ENCODE measurements at regions not wholly inside any gene's neighbourhood (a gene's known extent, or its start where the extent isn't known, plus 50 kb on each side); places are given as distances from the start of the nearest gene placed in this dataset.

DNA sequence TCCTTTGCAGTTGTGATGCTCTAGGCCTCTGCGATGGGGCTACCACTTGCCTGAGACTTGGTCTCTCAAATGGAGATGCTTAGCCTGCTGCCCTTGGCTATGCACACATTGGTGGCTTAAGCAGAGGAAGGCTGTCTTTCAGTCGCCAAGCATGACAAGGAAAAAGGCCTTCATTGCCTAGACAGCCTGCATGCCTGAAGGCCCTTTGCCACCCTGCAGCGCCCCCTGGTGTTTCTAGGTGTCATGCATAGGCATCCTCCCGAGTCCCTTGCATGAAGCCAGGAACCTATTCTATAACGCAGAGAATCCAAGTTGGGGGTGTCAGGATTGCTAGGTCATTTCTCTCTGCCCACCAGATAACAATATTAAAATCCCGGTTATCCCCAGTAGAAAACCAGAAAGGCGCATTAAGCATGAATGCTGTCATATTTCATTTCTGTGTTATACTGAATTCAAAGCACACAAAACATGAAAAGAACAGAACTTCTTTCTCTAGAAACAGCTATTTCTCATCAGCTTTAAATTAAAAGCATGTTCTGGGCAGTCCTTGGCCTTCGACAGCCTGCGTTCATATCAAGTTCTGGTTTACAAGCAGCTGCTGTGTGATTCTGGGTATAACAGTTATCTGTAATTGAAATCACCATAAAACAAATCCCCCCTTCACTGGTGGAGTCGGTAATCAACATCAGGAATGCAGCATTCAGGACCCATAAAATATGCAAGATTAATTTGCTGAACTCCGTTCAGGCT is 59.7 kb upstream of the TRPC7 start:
- DNase-seq, result peak; percentile 40
- no peak overlapping the region for H2BK15ac ChIP-seq (ENCODE audit: low read depth, poor library complexity, severe bottlenecking)
- no peak overlapping the region for H3K23ac ChIP-seq (ENCODE audit: low read length in 2 of 2)
- no peaks in the 10 kb centered on the region for H3K79me1 ChIP-seq (replicated peaks; ENCODE audit: low read length, poor library complexity, severe bottlenecking)
- no peak overlapping the region for H2AFZ ChIP-seq (ENCODE audit: low read depth, low read length)
- no peak overlapping the region for H3K4me2 ChIP-seq (ENCODE audit: low read length, poor library complexity, severe bottlenecking)
- H3K4me1 ChIP-seq (ENCODE audit: control insufficient read depth, insufficient read depth, low read depth, low read length), result no peaks in the 10 kb centered on the region
- H3K4ac ChIP-seq (ENCODE audit: low read depth in 1 of 2, low read length in 2 of 2), result no peak overlapping the region
- no peak overlapping the region for H3K14ac ChIP-seq (ENCODE audit: low read length in 2 of 2)
- no peak overlapping the region for H2BK120ac ChIP-seq (ENCODE audit: low read depth, low read length)
- H3K36me3 ChIP-seq (ENCODE audit: control insufficient read depth in 1 of 2, insufficient read depth in 2 of 2, low read depth in 1 of 2, low read length in 2 of 2), result no peaks in the 10 kb centered on the region
- no peak overlapping the region for H4K8ac ChIP-seq (ENCODE audit: low read length)
- no peak overlapping the region for H3K4me3 ChIP-seq (ENCODE audit: insufficient read depth in 1 of 2, low read depth in 1 of 2, low read length in 2 of 2)
- peaks cover 0 to 19% of the 10 kb centered on the region in 2 experiments for H3K27me3 ChIP-seq (ENCODE audit: control insufficient read depth in 1 of 2, insufficient read depth in 1 of 2, low read length in 2 of 2)
- 54% methylated on average over 11 of the region's 11 CpGs for WGBS
- no peak overlapping the region for H4K91ac ChIP-seq (ENCODE audit: low read length)
- H3K9ac ChIP-seq (ENCODE audit: low read length), result no peak overlapping the region
- H2AK5ac ChIP-seq (ENCODE audit: low read length, severe bottlenecking), result no peak overlapping the region
- no peak overlapping the region for H3K27ac ChIP-seq (ENCODE audit: low read length, poor library complexity, severe bottlenecking)
- no peak overlapping the region for H2BK12ac ChIP-seq (ENCODE audit: low read length in 2 of 2)
- H3K9me3 ChIP-seq (ENCODE audit: control insufficient read depth, low read length), result no peaks in the 10 kb centered on the region
- H2BK5ac ChIP-seq (ENCODE audit: low read depth, low read length, poor library complexity, severe bottlenecking), result no peak overlapping the region
- no peak overlapping the region for H3K18ac ChIP-seq (ENCODE audit: low read depth in 1 of 2, low read length in 2 of 2)

DNA sequence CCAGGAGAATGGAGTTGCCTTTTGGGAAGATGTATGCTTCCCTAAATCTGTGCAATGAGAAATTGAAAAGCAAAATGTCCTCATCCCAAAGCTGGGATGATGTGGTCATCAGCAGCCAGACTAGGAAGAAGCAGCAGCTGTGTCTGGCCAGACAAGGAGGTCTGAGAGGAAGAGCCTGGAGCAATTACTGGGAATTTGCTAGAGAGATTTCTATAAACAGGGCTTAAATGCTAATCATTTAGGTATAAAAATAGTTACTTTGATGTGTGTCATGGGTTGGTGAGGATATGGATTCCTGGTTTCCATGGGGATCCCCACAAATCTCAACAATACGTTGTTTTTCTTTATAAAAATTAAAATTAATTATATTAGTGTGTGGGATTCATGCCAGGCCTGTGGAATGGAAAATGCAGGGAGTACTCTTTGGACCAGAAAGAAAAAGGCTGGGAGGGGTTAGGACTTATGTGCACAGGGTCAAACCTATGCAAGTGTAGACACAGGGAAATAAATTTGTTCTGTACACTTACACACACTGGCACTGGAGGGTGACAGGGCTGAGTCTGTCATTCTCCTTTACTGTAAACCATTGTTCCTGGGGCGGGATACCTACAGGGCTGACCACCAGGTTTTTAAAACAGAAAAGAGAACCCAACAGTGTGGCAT is 58.7 kb upstream of the TRPC7 start:
- H3K4me3 ChIP-seq (ENCODE audit: insufficient read depth in 1 of 2, low read depth in 1 of 2, low read length in 2 of 2), result no peak overlapping the region
- no peak overlapping the region for H3K23ac ChIP-seq (ENCODE audit: low read length in 2 of 2)
- no peak overlapping the region for H2AFZ ChIP-seq (ENCODE audit: low read depth, low read length)
- H3K9ac ChIP-seq (ENCODE audit: low read length), result no peak overlapping the region
- H3K27ac ChIP-seq (ENCODE audit: low read length, poor library complexity, severe bottlenecking), result no peak overlapping the region
- H3K79me1 ChIP-seq (replicated peaks; ENCODE audit: low read length, poor library complexity, severe bottlenecking), result no peaks in the 10 kb centered on the region
- no peaks in the 10 kb centered on the region for H3K9me3 ChIP-seq (ENCODE audit: control insufficient read depth, low read length)
- no peak overlapping the region for H3K14ac ChIP-seq (ENCODE audit: low read length in 2 of 2)
- no peak for DNase-seq
- H2BK120ac ChIP-seq (ENCODE audit: low read depth, low read length), result no peak overlapping the region
- no peak overlapping the region for H4K91ac ChIP-seq (ENCODE audit: low read length)
- H4K8ac ChIP-seq (ENCODE audit: low read length), result no peak overlapping the region
- H3K18ac ChIP-seq (ENCODE audit: low read depth in 1 of 2, low read length in 2 of 2), result no peak overlapping the region
- H3K4me1 ChIP-seq (ENCODE audit: control insufficient read depth, insufficient read depth, low read depth, low read length), result no peaks in the 10 kb centered on the region
- H2AK5ac ChIP-seq (ENCODE audit: low read length, severe bottlenecking), result no peak overlapping the region
- 88% methylated on average over 1 of the region's 2 CpGs for WGBS
- no peaks in the 10 kb centered on the region for H3K36me3 ChIP-seq (ENCODE audit: control insufficient read depth in 1 of 2, insufficient read depth in 2 of 2, low read depth in 1 of 2, low read length in 2 of 2)
- no peak overlapping the region for H2BK12ac ChIP-seq (ENCODE audit: low read length in 2 of 2)
- H2BK15ac ChIP-seq (ENCODE audit: low read depth, poor library complexity, severe bottlenecking), result no peak overlapping the region
- H3K4ac ChIP-seq (ENCODE audit: low read depth in 1 of 2, low read length in 2 of 2), result no peak overlapping the region
- H3K27me3 ChIP-seq (ENCODE audit: control insufficient read depth in 1 of 2, insufficient read depth in 1 of 2, low read length in 2 of 2), result peaks cover 0 to 19% of the 10 kb centered on the region in 2 experiments
- no peak overlapping the region for H2BK5ac ChIP-seq (ENCODE audit: low read depth, low read length, poor library complexity, severe bottlenecking)
- H3K4me2 ChIP-seq (ENCODE audit: low read length, poor library complexity, severe bottlenecking), result no peak overlapping the region

DNA sequence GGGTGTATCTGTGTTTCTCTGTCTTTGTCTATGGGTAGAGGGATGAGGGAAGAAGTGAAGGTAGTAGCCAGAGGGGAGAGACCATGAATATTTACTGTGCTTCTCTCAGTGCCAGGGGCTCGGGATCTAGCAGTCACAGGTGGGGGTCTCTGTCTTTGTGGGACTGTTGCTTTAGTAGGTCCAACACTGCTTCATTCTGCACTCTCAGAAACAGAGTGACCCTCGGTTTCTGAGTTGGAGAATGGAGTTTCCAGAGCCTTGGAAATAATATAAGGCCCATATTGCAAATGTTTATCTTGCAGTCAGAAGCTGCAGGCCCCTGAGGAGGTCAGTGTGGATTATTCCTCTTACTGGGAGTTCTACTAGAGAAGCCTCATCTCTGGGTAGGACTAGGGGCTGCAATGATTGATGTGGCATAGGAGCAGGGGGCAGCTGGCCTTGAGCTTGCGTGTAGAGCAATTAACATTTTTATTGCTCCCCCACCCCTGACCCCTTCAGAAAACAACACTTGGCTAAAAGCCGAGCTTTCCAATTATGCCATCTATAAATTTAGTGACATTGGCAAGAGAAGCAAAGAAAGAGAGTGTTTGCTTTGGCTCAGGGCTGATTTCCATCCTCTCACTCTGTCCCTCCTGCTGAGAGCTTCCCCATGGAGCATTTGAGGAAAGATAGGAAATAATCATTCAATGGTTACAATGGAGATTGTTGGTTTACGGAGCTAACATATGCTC is 55.0 kb upstream of the TRPC7 start:
- no peak overlapping the region for H3K27ac ChIP-seq (ENCODE audit: low read length, poor library complexity, severe bottlenecking)
- no peak overlapping the region for H3K4me3 ChIP-seq (ENCODE audit: insufficient read depth in 1 of 2, low read depth in 1 of 2, low read length in 2 of 2)
- H3K27me3 ChIP-seq (ENCODE audit: control insufficient read depth in 1 of 2, insufficient read depth in 1 of 2, low read length in 2 of 2), result peaks cover 0 to 14% of the 10 kb centered on the region in 2 experiments
- no peak overlapping the region for H3K18ac ChIP-seq (ENCODE audit: low read depth in 1 of 2, low read length in 2 of 2)
- 28% methylated on average over 4 of the region's 5 CpGs for WGBS
- no peak overlapping the region for H2AFZ ChIP-seq (ENCODE audit: low read depth, low read length)
- H3K4ac ChIP-seq (ENCODE audit: low read depth in 1 of 2, low read length in 2 of 2), result no peak overlapping the region
- H2AK5ac ChIP-seq (ENCODE audit: low read length, severe bottlenecking), result no peak overlapping the region
- no peak overlapping the region for H3K4me2 ChIP-seq (ENCODE audit: low read length, poor library complexity, severe bottlenecking)
- H2BK12ac ChIP-seq (ENCODE audit: low read length in 2 of 2), result no peak overlapping the region
- H2BK15ac ChIP-seq (ENCODE audit: low read depth, poor library complexity, severe bottlenecking), result no peak overlapping the region
- no peaks in the 10 kb centered on the region for H3K4me1 ChIP-seq (ENCODE audit: control insufficient read depth, insufficient read depth, low read depth, low read length)
- no peak overlapping the region for H2BK5ac ChIP-seq (ENCODE audit: low read depth, low read length, poor library complexity, severe bottlenecking)
- no peak overlapping the region for H3K14ac ChIP-seq (ENCODE audit: low read length in 2 of 2)
- H2BK120ac ChIP-seq (ENCODE audit: low read depth, low read length), result no peak overlapping the region
- DNase-seq, result no peak
- no peak overlapping the region for H4K8ac ChIP-seq (ENCODE audit: low read length)
- no peaks in the 10 kb centered on the region for H3K9me3 ChIP-seq (ENCODE audit: control insufficient read depth, low read length)
- no peak overlapping the region for H3K9ac ChIP-seq (ENCODE audit: low read length)
- H3K23ac ChIP-seq (ENCODE audit: low read length in 2 of 2), result no peak overlapping the region
- no peak overlapping the region for H4K91ac ChIP-seq (ENCODE audit: low read length)
- H3K79me1 ChIP-seq (replicated peaks; ENCODE audit: low read length, poor library complexity, severe bottlenecking), result no peaks in the 10 kb centered on the region
- H3K36me3 ChIP-seq (ENCODE audit: control insufficient read depth in 1 of 2, insufficient read depth in 2 of 2, low read depth in 1 of 2, low read length in 2 of 2), result no peaks in the 10 kb centered on the region

DNA sequence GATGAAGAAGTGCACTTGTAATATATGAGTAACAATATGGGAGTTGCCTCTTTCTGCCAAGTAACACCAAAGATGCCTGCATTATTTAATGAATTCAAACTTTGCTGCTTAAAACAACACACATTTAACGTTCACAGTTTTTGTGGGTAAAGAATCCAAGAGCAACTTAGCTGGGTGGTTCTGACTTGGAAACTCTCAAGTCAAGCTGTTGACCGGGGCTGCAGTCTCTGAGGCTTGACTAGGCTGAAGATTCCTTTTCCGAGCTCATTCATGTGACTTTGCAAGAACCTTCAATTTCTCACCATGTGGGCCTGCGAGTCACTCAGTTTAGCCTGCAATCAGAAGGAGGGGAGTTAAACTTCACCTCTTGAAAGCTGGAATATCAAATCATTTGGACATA is 53.0 kb upstream of the TRPC7 start:
- Histone ChIP-seq H3K4me3 (ENCODE audit: insufficient read depth in 1 of 2, low read depth in 1 of 2, low read length in 2 of 2) (no peak overlapping the region), H3K79me1 (replicated peaks; ENCODE audit: low read length, poor library complexity, severe bottlenecking) (no peaks in the 10 kb centered on the region), H3K4me2 (ENCODE audit: low read length, poor library complexity, severe bottlenecking) (no peak overlapping the region), H3K36me3 (ENCODE audit: control insufficient read depth in 1 of 2, insufficient read depth in 2 of 2, low read depth in 1 of 2, low read length in 2 of 2) (no peaks in the 10 kb centered on the region), H3K14ac (ENCODE audit: low read length in 2 of 2) (no peak overlapping the region), H4K8ac (ENCODE audit: low read length) (no peak overlapping the region), H2BK120ac (ENCODE audit: low read depth, low read length) (no peak overlapping the region), H2AFZ (ENCODE audit: low read depth, low read length) (no peak overlapping the region), H3K9ac (ENCODE audit: low read length) (no peak overlapping the region), H3K27ac (ENCODE audit: low read length, poor library complexity, severe bottlenecking) (no peak overlapping the region), H4K91ac (ENCODE audit: low read length) (no peak overlapping the region), H2AK5ac (ENCODE audit: low read length, severe bottlenecking) (no peak overlapping the region), H3K18ac (ENCODE audit: low read depth in 1 of 2, low read length in 2 of 2) (no peak overlapping the region), H2BK12ac (ENCODE audit: low read length in 2 of 2) (no peak overlapping the region), H3K4me1 (ENCODE audit: control insufficient read depth, insufficient read depth, low read depth, low read length) (no peaks in the 10 kb centered on the region), H3K23ac (ENCODE audit: low read length in 2 of 2) (no peak overlapping the region), H2BK15ac (ENCODE audit: low read depth, poor library complexity, severe bottlenecking) (no peak overlapping the region), H2BK5ac (ENCODE audit: low read depth, low read length, poor library complexity, severe bottlenecking) (no peak overlapping the region), H3K9me3 (ENCODE audit: control insufficient read depth, low read length) (no peaks in the 10 kb centered on the region), H3K4ac (ENCODE audit: low read depth in 1 of 2, low read length in 2 of 2) (no peak overlapping the region), H3K27me3 (ENCODE audit: control insufficient read depth in 1 of 2, insufficient read depth in 1 of 2, low read length in 2 of 2) (peaks cover 0 to 4% of the 10 kb centered on the region in 2 experiments)
- WGBS, result 71% methylated on average over 4 of the region's 4 CpGs
- no peak for DNase-seq
